Astrocyte of the cerebellum (primary cell): ENCODE measurements at regions not wholly inside any gene's neighbourhood (a gene's known extent, or its start where the extent isn't known, plus 50 kb on each side); places are given as distances from the start of the nearest gene placed in this dataset.

ENCODE experiments used
- DNase-seq: peaks from one replicate; pipeline ENCODE4 v3.0.0-alpha.2; 2011; ENCODE audit warnings: low read depth
- H3K4me3 ChIP-seq: 2 replicates; pipeline ENCODE4 v1.5.1; 2011; ENCODE audit warnings: mild to moderate bottlenecking, low read depth, low read length, moderate library complexity
- in situ Hi-C: cut with HindIII; loops from 2 replicates; pipeline ENCODE4 v1.10.0; 2017; ENCODE audit warnings: low sequenced_read_pairs
- TF ChIP-seq, protein P1 (sequence below): IDR thresholded peaks from 2 replicates; pipeline ENCODE4 v1.5.1; 2012; ENCODE audit warnings: low read length, low read depth, moderate library complexity, mild to moderate bottlenecking; ENCODE audit errors: missing control alignments

DNA sequence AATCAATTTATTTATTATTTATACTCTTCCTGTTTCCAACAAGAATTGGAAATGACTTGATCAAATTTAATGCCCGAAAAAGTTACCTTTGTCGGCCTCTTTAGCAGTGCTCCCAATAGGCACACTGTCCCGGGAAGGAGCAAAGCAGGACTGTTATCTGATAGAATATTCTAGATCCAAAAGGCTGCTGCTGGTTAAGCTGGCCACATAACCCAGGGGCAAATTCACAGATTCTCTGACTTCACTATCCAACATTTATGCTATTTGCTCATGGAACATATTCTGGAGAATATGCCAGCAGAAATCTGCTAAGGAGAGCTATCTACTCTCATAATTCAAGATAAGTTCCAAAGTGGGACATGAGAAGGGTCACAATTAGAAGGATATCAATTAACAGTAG lies 100.2 kb upstream of the DMAC1 start:
- in situ Hi-C loops: no loop called here
- no peak for DNase-seq
- TF ChIP-seq, protein P1, sequence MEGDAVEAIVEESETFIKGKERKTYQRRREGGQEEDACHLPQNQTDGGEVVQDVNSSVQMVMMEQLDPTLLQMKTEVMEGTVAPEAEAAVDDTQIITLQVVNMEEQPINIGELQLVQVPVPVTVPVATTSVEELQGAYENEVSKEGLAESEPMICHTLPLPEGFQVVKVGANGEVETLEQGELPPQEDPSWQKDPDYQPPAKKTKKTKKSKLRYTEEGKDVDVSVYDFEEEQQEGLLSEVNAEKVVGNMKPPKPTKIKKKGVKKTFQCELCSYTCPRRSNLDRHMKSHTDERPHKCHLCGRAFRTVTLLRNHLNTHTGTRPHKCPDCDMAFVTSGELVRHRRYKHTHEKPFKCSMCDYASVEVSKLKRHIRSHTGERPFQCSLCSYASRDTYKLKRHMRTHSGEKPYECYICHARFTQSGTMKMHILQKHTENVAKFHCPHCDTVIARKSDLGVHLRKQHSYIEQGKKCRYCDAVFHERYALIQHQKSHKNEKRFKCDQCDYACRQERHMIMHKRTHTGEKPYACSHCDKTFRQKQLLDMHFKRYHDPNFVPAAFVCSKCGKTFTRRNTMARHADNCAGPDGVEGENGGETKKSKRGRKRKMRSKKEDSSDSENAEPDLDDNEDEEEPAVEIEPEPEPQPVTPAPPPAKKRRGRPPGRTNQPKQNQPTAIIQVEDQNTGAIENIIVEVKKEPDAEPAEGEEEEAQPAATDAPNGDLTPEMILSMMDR: no peak
- H3K4me3 ChIP-seq: no peak overlapping the region

DNA sequence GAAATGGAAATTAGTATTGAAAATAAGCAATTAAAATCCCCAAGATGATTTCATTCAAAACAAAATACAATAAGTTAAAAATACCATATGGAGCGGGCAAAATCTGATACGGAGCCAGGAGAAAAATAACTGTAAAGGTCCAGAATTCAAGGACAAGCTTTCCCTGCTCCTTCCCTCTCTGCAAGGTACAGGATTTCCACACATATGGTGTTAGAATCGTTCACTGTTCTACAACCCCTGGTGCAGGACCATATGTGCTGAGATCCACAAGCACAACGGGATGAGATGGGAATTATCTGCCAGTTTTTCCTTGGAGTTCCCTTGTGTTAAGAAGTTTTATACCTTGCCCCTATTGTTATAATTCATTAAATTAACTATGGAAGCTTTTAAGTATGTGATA lies 94.7 kb upstream of the DMAC1 start:
- TF ChIP-seq, protein P1: no peak

DNA sequence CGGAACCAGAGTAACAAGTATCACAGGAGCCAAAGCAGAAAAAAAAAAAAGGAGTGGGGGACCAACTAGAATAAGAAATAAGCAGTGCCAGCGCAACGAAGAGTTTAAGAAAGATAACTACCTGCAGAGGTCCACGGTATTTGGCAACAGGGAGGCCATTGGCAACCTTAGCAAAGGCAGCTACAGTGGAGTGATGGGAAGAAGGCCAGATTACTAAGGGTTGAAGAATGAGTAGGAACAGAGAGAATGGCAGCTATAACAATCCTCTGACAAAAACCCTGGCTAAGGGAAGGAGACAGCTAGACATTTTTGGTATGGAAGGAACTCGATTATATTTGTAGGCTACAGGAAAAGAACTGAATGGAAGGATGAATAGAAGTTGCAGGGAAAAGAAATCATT lies 93.4 kb upstream of the DMAC1 start:
- DNase-seq: no peak
- TF ChIP-seq, protein P1: no peak
- in situ Hi-C loops: no loop called here
- no peak overlapping the region for H3K4me3 ChIP-seq

More for the DNA sequence above, 94.7 kb upstream of the DMAC1 start:
- no peak overlapping the region for H3K4me3 ChIP-seq
- no peak for DNase-seq
- in situ Hi-C loops: no loop called here

DNA sequence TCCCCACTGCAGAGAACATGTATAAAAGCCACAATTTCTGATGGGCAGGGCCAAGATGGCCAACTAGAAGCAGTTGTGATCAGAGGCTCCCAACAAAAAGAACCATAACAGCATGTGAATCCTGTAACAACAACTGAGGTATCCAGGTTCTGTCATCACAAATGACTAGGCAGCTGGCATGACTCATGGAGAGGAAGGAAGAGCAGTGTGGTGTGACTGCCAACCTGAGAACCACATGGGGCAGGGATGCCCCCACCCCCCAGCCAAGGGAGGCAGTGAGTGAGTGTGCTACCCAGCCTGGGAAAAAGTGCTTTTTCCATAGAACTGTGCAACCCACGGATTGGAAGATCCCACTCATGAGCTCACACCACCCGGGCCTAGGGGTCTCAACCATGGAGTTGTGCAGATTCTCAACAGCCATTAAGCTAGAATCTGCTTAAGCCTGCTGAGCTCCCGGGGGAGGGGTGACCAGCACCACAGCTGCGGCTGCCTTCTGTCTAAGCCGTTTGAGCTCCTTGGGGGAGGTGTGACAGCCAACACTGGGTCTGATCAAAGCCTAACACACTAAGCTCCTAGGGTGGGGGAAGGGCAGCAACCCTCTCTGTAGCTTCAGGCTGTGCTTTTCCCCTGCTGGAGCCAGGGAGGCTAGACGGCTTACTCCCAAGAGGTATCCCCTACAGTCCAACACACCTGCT lies 80.1 kb upstream of the DMAC1 start:
- no peak for DNase-seq
- H3K4me3 ChIP-seq: no peak overlapping the region
- TF ChIP-seq, protein P1: no peak
- in situ Hi-C loops: no loop called here

DNA sequence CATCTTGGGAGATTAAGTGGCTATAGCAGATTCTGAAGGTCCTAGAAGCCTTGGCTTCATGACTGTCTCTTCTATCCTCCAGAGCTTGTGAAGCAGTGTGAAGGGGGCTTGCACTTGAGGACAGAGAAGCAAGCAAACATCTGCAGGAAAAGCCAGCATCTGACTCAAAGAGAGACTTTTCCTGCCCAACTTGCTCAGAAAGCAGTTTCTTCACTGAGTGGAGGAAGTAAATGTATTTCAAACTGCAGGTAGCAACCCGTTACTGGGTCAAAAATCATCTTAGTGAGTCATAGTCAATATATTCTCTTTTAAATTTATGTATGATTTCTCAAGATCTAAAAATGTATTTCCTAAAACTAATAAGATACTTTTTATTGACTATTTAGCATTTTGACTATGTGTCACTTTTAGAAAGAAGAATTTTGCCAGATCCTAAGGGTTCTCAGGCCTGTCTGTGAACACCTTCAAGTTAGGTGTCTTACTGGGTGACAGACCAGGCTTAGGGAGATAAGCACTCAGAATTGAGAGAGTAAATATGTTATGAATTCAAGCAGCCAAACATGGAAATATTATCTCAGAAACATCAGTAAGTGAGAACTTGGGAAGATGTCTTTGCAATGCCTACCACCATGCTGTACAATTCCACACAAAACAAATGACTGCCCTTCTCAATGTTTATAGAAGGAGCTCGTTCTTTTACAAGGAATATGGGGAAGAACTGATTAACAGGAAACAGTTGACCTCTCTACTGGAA lies 72.6 kb upstream of the DMAC1 start:
- DNase-seq: no peak
- in situ Hi-C loops: no loop called here

DNA sequence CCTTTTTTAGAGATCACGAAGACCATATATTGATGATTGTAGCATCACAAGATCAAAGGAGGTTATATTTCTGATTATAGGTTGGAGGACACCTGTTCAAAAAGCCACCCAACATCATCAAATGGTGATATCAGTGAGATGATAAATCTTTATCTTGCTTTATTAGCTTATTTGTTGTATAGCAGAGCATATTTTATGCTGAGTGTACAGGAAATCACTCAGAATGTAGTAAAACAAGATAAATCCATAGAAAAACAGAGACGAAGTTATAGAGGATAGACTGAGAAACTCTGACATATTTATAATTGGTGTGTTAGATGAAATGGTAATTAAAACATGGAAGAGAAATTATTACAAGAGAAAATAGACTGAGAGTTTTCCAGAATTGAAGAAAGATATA lies 69.8 kb upstream of the DMAC1 start:
- H3K4me3 ChIP-seq: no peak overlapping the region
- TF ChIP-seq, protein P1: no peak
- in situ Hi-C loops: no loop called here
- no peak for DNase-seq

More for the DNA sequence above, 72.6 kb upstream of the DMAC1 start:
- no peak overlapping the region for H3K4me3 ChIP-seq
- TF ChIP-seq, protein P1: no peak
